HepG2 (cell line): ENCODE measurements at regions not wholly inside any gene's neighbourhood (a gene's known extent, or its start where the extent isn't known, plus 50 kb on each side); places are given as distances from the start of the nearest gene placed in this dataset.

Experiments used
- HIVEP1 ChIP-seq: sonication (generic); formaldehyde crosslinking; IDR thresholded peaks from 2 replicates; pipeline ENCODE4 v1.4.0; 2020; ENCODE audit warnings: mild to moderate bottlenecking, missing genetic modification reagents
- HNF1A ChIP-seq, 2 experiments: sonication (generic) in 1 of 2; formaldehyde crosslinking in 1 of 2; IDR thresholded peaks; 2 replicates each; pipeline versions ENCODE4 v1.4.0 to v1.6.1; 2016 to 2020; ENCODE audit warnings: borderline replicate concordance in 1 of 2, low read depth in 1 of 2, mild to moderate bottlenecking in 1 of 2, missing genetic modification reagents in 1 of 2
- MEF2D ChIP-seq: sonication (generic); formaldehyde crosslinking; IDR thresholded peaks from 2 replicates; pipeline ENCODE4 v1.5.1; 2020; ENCODE audit warnings: mild to moderate bottlenecking, missing genetic modification reagents
- PITX1 ChIP-seq: sonication (generic); formaldehyde crosslinking; IDR thresholded peaks from 2 replicates; pipeline ENCODE4 v1.5.1; 2020; ENCODE audit warnings: mild to moderate bottlenecking, missing genetic modification reagents
- RFXAP ChIP-seq: sonication (generic); formaldehyde crosslinking; IDR thresholded peaks from 2 replicates; pipeline ENCODE4 v1.4.0; 2020; ENCODE audit warnings: missing genetic modification reagents, borderline replicate concordance
- RXRA ChIP-seq: sonication (generic); formaldehyde crosslinking; IDR thresholded peaks from 2 replicates; pipeline ENCODE4 v1.5.1; 2020; ENCODE audit warnings: missing genetic modification reagents
- SIX4 ChIP-seq: sonication (generic); formaldehyde crosslinking; IDR thresholded peaks from 2 replicates; pipeline ENCODE4 v1.4.0; 2020; ENCODE audit warnings: missing genetic modification reagents
- TCF12 ChIP-seq, 2 experiments: fragments of 450-650 bp in 1 of 2; sonication (generic) in 1 of 2; formaldehyde crosslinking in 1 of 2; IDR thresholded peaks; 2 replicates each; pipeline versions ENCODE4 v1.6.1 to v1.8.0; 2017 to 2022; ENCODE audit warnings: antibody characterized with exemption in 1 of 2, mild to moderate bottlenecking in 1 of 2, missing genetic modification reagents in 1 of 2, moderate library complexity in 1 of 2
- YY1 ChIP-seq: IDR thresholded peaks from 2 replicates; pipeline ENCODE4 v1.6.1; 2011; ENCODE audit warnings: low read length, low read depth, moderate library complexity, mild to moderate bottlenecking; ENCODE audit not compliant: insufficient read depth, insufficient replicate concordance
- ZNF225 ChIP-seq: sonication (generic); formaldehyde crosslinking; IDR thresholded peaks from 2 replicates; pipeline ENCODE4 v1.4.0; 2020; ENCODE audit warnings: mild to moderate bottlenecking, missing genetic modification reagents
- ZNF264 ChIP-seq: sonication (generic); formaldehyde crosslinking; IDR thresholded peaks from 2 replicates; pipeline ENCODE4 v1.4.0; 2020; ENCODE audit warnings: missing genetic modification reagents
- ZNF468 ChIP-seq: sonication (generic); formaldehyde crosslinking; IDR thresholded peaks from 2 replicates; pipeline ENCODE4 v1.8.0; 2022; ENCODE audit warnings: mild to moderate bottlenecking, moderate library complexity, missing genetic modification reagents
- ZNF660 ChIP-seq: sonication (generic); formaldehyde crosslinking; IDR thresholded peaks from 2 replicates; pipeline ENCODE4 v1.5.1; 2020; ENCODE audit warnings: mild to moderate bottlenecking, low read depth, missing genetic modification reagents, borderline replicate concordance
- ZNF776 ChIP-seq: sonication (generic); formaldehyde crosslinking; IDR thresholded peaks from 2 replicates; pipeline ENCODE4 v1.4.0; 2020; ENCODE audit warnings: mild to moderate bottlenecking, missing genetic modification reagents
- TF ChIP-seq, protein P1 (sequence below): sonication (generic); formaldehyde crosslinking; IDR thresholded peaks from 2 replicates; pipeline ENCODE4 v1.8.0; 2022; ENCODE audit warnings: mild to moderate bottlenecking, missing genetic modification reagents, moderate library complexity
- TF ChIP-seq, protein P2 (sequence below): sonication (generic); formaldehyde crosslinking; IDR thresholded peaks from 2 replicates; pipeline ENCODE4 v1.4.0; 2020; ENCODE audit warnings: missing genetic modification reagents, borderline replicate concordance
- TF ChIP-seq, protein P3 (sequence below): sonication (generic); formaldehyde crosslinking; IDR thresholded peaks from 2 replicates; pipeline ENCODE4 v1.8.0; 2022; ENCODE audit warnings: mild to moderate bottlenecking, missing genetic modification reagents

DNA sequence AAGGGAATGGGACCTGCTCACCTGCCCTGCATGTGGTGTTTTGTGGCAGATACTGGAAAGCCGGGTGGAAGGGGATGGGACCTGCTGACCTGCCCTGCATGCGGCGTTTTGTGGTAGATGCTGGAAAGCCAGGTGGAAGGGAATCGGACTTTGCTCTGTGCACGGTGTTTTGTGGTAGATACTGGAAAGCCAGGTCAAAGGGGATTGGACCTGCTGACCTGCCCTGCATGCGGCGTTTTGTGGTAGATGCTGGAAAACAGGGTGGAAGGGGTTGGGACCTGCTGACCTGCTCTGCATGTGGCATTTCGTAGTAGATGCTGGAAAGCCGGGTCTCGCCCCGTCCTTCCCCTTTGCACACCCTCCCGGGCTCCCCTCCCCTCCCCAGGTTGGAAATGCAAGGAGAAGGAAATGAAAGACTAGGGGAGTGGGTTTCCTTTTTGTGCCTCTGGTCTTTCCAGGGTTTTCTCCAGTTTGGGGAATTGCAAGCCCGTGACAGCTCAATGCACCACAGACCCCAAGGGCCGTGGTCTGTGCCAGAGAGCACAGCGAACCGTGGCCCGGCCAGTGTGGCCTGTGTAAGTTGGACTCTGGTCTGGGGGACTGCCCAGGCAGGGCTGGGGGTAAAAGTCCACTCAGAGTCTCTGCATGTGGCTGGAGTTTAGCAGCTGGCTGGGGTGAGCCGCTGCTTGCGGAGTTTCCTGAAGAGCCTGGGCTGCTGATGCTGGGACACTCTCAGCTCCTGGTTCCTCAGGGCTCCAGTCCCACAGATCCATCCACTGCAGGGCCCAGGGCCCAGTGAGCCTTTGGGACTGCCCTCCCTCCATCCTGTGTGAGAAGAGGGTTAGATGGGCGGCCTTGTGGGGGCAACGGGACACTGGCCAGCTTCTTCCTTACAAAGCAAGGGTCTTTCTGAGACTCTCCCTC, 105.5 kb downstream of the CRYAA start (continued):
- TF ChIP-seq, protein P1, sequence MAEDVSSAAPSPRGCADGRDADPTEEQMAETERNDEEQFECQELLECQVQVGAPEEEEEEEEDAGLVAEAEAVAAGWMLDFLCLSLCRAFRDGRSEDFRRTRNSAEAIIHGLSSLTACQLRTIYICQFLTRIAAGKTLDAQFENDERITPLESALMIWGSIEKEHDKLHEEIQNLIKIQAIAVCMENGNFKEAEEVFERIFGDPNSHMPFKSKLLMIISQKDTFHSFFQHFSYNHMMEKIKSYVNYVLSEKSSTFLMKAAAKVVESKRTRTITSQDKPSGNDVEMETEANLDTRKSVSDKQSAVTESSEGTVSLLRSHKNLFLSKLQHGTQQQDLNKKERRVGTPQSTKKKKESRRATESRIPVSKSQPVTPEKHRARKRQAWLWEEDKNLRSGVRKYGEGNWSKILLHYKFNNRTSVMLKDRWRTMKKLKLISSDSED (CRISPR knock-in tag): no peak
- TF ChIP-seq, protein P2, sequence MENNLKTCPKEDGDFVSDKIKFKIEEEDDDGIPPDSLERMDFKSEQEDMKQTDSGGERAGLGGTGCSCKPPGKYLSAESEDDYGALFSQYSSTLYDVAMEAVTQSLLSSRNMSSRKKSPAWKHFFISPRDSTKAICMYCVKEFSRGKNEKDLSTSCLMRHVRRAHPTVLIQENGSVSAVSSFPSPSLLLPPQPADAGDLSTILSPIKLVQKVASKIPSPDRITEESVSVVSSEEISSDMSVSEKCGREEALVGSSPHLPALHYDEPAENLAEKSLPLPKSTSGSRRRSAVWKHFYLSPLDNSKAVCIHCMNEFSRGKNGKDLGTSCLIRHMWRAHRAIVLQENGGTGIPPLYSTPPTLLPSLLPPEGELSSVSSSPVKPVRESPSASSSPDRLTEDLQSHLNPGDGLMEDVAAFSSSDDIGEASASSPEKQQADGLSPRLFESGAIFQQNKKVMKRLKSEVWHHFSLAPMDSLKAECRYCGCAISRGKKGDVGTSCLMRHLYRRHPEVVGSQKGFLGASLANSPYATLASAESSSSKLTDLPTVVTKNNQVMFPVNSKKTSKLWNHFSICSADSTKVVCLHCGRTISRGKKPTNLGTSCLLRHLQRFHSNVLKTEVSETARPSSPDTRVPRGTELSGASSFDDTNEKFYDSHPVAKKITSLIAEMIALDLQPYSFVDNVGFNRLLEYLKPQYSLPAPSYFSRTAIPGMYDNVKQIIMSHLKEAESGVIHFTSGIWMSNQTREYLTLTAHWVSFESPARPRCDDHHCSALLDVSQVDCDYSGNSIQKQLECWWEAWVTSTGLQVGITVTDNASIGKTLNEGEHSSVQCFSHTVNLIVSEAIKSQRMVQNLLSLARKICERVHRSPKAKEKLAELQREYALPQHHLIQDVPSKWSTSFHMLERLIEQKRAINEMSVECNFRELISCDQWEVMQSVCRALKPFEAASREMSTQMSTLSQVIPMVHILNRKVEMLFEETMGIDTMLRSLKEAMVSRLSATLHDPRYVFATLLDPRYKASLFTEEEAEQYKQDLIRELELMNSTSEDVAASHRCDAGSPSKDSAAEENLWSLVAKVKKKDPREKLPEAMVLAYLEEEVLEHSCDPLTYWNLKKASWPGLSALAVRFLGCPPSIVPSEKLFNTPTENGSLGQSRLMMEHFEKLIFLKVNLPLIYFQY: peak; percentile 20; the same call in 1 of the 2 replicates
- TF ChIP-seq ZNF660 (CRISPR knock-in tag) (no peak), HIVEP1 (CRISPR knock-in tag) (no peak), PITX1 (no peak), SIX4 (no peak), ZNF468 (CRISPR knock-in tag) (no peak), ZNF225 (CRISPR knock-in tag) (no peak), MEF2D (no peak), HNF1A (IDR thresholded peaks at IDR 0.05; ENCODE audit: low read depth) (no peak), HNF1A (CRISPR knock-in tag; IDR thresholded peaks at IDR 0.05; ENCODE audit: borderline replicate concordance) (no peak), ZNF264 (0 out of 2 replicates have a peak, but pooled peaks have one; percentile 3), RXRA (CRISPR knock-in tag) (0 out of 2 replicates have a peak, but pooled peaks have one; percentile 39), YY1 (no peak), ZNF776 (no peak; the same call in 1 of the 2 replicates), RFXAP (CRISPR knock-in tag) (no peak; the same call in 1 of the 2 replicates), TCF12 (IDR thresholded peaks at IDR 0.05) (no peak), TCF12 (CRISPR knock-in tag; IDR thresholded peaks at IDR 0.05) (no peak)
- TF ChIP-seq, protein P3, sequence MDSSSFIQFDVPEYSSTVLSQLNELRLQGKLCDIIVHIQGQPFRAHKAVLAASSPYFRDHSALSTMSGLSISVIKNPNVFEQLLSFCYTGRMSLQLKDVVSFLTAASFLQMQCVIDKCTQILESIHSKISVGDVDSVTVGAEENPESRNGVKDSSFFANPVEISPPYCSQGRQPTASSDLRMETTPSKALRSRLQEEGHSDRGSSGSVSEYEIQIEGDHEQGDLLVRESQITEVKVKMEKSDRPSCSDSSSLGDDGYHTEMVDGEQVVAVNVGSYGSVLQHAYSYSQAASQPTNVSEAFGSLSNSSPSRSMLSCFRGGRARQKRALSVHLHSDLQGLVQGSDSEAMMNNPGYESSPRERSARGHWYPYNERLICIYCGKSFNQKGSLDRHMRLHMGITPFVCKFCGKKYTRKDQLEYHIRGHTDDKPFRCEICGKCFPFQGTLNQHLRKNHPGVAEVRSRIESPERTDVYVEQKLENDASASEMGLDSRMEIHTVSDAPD (CRISPR knock-in tag): no peak
